Right kidney (tissue), 1 donor: ENCODE measurements at regions not wholly inside any gene's neighbourhood (a gene's known extent, or its start where the extent isn't known, plus 50 kb on each side); places are given as distances from the start of the nearest gene placed in this dataset.

Source experiments
- DNase-seq: peaks from one replicate; pipeline ENCODE4 v3.0.0-alpha.2; 2016

GRCh38 chr10:36200577-36200976 lies 558.5 kb upstream of the FZD8 start:
- no peak for DNase-seq

GRCh38 chr10:36198322-36198721 lies 556.2 kb upstream of the FZD8 start:
- no peak for DNase-seq

GRCh38 chr10:36195364-36195763 lies 553.3 kb upstream of the FZD8 start:
- no peak for DNase-seq

- DNase-seq: no peak
Measured at GRCh38 chr10:36194276-36194675, 552.2 kb upstream of the FZD8 start.

- no peak for DNase-seq
Measured at GRCh38 chr10:36191009-36191408, 548.9 kb upstream of the FZD8 start.

- no peak for DNase-seq
Measured at GRCh38 chr10:36188461-36188860, 546.4 kb upstream of the FZD8 start.

GRCh38 chr10:36188080-36188453 lies 546.0 kb upstream of the FZD8 start:
- DNase-seq: no peak

GRCh38 chr10:36187380-36188079 lies 545.4 kb upstream of the FZD8 start:
- no peak for DNase-seq

GRCh38 chr10:36185097-36185496 lies 543.0 kb upstream of the FZD8 start:
- DNase-seq: no peak

GRCh38 chr10:36183726-36184125 lies 541.6 kb upstream of the FZD8 start:
- DNase-seq: no peak

- DNase-seq: no peak
Measured at GRCh38 chr10:36183056-36183455, 541.0 kb upstream of the FZD8 start.

GRCh38 chr10:36182606-36183005 lies 540.5 kb upstream of the FZD8 start:
- DNase-seq: peak; percentile 23

- DNase-seq: peak; percentile 34
Measured at GRCh38 chr10:36182179-36182566, 540.1 kb upstream of the FZD8 start.

GRCh38 chr10:36181426-36182178 lies 539.5 kb upstream of the FZD8 start:
- DNase-seq: no peak

- no peak for DNase-seq
Measured at GRCh38 chr10:36178616-36179015, 536.5 kb upstream of the FZD8 start.

- no peak for DNase-seq
Measured at GRCh38 chr10:36177071-36177470, 535.0 kb upstream of the FZD8 start.

GRCh38 chr10:36175954-36176353 lies 533.9 kb upstream of the FZD8 start:
- no peak for DNase-seq

- no peak for DNase-seq
Measured at GRCh38 chr10:36173364-36173763, 531.3 kb upstream of the FZD8 start.

GRCh38 chr10:36171953-36172940 lies 530.2 kb upstream of the FZD8 start:
- peak; percentile 35 for DNase-seq

- no peak for DNase-seq
Measured at GRCh38 chr10:36171556-36171952, 529.5 kb upstream of the FZD8 start.

- no peak for DNase-seq
Measured at GRCh38 chr10:36170943-36171501, 528.9 kb upstream of the FZD8 start.

- DNase-seq: no peak
Measured at GRCh38 chr10:36170142-36170719, 528.1 kb upstream of the FZD8 start.
